HG03342 (cell line): ENCODE measurements at regions not wholly inside any gene's neighbourhood (a gene's known extent, or its start where the extent isn't known, plus 50 kb on each side); places are given as distances from the start of the nearest gene placed in this dataset.
"Not testable (repeated sequence)": the region's sequence is repeated elsewhere in the genome, so short reads cannot be mapped to it uniquely, and the experiment has no call there.

Experiments
- ATAC-seq: cut with Tn5 transposase; IDR thresholded peaks from one replicate; pipeline ENCODE4 v1.9.1; 2021; ENCODE audit warnings: mild to moderate bottlenecking, moderate library complexity; ENCODE audit not compliant: unreplicated experiment

DNA sequence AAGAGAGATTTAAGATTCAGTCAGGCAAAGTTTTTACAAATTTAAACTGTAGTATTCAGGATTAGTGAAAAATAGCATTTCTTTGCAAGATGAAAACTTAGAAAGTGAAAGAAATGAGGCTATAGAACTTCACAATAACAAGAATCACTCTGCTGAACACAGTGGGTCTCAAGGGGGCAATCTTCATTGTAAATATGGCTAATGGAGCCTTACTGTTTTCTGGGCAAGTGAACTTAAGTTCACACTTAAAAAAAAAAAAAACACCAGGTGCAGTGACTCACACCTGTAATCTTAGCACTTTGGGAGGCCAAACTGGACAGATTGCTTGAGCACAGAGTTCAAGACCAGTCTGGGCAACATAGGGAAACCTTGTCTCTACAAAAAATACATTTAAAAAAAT lies 175.9 kb upstream of the SNX2 start:
- ATAC-seq, result no peak

DNA sequence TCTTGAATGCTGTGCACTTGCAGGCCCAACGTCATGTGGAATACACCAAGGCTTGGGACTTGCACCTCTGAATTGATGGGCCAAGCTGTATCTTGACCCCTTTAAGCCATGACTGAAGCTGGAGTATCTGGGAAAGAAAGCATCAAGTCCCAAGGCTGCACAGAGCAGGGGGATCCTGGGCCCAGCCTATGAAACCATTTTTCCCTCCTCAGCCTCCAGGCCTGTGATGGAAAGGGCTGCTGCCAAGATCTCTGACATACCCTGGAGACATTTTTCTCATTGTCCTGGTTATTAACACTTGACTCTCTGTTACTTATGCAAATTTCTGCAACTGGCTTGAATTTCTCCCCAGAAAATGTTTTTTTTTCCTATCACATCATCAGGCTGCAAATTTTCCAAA lies 174.0 kb upstream of the SNX2 start:
- no peak for ATAC-seq

DNA sequence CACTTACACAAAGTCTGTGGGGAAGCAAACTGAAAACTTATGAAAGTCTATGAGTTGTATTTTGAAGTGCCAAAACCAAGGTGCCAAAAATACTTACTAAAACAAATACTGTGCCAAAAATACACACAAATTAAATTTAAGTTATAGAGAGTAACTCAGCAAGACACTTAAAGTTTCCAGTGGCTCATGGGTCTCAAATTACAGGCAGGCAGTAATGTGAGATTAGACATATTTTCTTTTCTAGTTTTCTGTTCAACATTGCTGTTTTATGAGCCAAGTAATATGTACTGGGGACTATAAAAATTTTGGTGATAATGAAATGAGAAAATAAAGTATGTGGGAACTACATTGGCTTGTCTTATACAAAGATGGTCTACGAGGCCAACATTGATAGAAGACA lies 172.2 kb upstream of the SNX2 start:
- ATAC-seq, result no peak

DNA sequence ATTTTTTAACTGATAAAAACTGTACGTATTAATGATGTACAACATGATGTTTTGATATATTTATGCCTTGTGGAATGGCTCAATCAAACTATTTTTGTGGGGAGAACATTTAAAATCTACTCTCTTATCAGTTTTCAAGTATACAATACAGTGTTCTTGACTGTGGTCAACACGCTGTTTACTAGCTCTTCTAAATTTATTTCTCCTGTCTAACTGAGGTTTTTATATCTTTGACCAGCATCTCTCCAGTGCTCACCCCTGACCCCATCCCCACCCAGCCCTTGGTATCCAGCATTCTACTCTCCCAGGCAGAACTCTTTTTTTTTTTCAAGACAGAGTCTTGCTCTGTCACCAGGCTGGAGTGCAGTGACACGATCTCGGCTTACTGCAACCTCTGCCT lies 169.6 kb upstream of the SNX2 start:
- ATAC-seq, result no peak

DNA sequence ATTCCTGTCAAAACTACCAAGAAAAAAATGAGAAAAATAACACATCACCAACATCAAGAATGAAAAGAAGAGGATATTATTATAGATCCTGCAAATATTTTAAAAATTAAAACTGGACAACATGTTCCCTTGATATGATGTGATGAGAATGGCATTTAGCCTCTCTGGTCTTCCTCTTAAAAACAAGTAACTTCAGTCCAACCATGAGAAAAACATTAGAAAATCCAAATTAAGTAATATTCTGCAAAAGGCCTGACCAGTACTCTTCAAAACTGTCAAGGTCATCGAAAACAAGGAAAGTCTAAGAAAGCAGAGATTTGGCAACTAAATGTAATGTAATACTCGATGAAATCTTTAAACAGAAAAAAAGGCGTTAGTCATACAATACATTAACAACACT lies 167.1 kb upstream of the SNX2 start:
- no peak for ATAC-seq

DNA sequence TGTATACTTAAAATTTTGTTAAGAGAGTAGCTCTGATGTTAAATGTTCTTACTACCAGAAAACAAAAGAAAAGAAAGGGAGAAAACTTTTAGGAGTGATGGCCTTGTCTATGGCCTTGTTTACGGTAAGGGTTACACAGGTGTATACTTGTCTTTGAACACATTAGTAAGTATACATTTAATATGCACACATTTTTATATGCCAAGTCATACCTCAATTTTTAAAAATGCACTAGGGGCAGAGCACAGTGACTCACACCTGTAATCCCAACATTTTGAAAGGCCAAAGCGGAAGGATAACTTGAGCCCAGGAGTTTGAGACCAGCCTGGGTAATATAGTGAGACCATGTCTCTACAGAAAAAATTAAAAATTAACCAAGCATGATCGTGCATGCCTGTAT lies 166.7 kb upstream of the SNX2 start:
- no peak for ATAC-seq

DNA sequence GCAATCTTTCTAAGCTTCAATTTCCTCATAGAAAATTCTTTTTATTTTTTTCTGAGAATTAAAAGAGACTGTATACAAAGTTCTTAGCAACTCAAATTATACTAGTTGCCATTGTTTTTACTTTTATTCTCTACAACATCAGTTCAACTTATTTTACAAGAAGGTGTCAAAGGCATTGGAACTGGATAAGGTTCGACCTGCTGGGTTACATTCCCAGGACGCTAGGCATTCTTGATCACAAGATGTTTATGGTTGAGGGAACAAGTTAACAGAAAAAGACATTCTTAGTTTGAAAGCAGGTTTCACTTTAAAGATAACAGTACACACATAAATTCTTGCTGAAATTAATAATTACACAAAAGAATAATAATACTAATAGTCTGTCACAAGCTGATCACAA lies 163.5 kb upstream of the SNX2 start:
- no peak for ATAC-seq

DNA sequence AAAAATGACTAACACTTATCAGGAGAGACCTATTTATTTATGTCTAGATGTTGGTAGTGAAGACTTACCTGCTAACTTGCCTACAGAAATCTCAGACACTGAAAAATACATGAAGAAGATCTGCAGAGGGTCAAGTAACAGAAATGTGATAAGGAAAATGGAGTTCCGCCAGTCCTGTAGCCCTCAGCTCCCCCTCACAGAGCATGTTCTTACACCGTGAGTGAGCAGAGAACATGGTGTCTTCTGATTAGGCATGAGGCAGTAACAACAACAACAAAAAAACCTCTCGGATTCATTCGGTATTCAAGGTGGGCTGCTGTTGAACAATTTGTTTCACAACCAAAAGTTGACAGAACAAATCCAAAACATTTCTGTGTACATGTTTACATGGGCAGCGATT lies 162.0 kb upstream of the SNX2 start:
- no peak for ATAC-seq

DNA sequence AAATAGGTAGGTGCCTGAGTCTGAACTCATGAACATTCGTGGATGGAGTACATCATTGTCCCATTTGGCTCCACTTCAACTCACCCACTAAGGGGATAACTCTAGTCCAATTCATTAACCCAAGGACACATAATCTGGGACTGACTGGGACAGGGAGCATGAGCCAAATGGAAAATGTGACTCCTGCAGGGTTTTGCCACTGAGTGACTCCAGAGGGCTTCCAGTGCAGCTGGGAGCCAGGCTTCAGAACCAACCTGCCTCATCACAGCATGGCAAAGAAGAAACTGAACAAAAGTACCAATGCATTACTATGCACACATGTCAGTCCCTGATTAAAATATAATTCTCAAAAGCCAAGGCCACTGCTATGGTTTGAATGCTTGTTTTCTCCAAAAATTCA lies 159.7 kb upstream of the SNX2 start:
- ATAC-seq, result no peak

DNA sequence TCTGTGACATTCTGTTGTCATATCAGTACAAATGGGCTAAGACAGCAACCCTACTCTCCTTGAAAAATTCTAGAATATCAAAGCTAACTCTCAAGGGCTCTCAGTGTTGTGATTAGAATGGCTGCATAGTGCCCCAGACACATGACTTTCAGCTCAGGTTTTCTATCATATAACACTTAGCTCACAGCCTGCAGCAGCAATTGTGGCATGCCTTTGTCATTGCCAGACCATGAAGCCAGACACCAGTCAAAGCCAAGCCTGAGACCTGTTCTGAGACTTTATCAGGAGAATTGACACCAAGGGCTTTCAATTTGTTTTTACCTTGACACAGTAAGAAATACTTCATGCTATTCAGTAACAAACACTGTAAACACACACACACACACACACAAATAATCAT lies 159.0 kb upstream of the SNX2 start:
- ATAC-seq, result no peak

DNA sequence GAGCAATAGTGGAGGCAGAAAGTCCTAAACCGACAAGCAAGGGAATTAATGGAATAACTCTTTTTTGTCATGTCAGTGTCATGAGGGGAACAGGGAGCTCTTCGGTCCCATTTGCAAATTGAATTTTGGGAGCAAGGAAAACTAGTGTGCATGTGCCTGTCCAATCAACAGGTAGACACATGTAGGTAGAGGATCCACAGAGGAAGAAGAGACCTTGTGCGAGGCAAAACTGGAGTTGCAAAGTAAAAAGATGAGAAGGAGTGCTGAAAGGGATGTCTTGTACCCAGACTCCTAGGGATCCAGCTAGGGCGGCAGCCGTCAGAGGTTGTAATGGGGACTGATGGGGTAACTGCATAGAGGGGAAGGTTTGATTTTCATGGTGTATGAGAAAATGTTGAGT lies 156.8 kb upstream of the SNX2 start:
- not testable (repeated sequence) for ATAC-seq

DNA sequence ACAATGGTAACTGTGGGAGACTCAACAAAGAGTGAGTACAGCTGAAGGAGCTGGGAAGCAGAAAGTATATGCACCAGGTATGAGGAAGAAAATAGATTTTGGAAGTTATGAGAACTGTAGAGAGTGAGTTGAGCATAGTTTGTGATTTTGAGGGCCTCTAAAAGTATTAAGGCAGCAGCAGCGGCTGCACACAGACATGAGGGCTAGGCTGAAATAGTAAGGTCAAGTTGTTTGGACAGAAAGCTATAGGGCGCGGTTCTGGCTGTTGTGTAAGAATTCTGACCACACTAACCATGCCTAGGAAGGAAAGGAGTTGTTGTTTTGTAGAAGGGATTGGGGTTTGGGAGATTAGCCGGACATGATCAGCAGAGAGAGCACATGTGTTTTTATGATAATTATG lies 154.1 kb upstream of the SNX2 start:
- ATAC-seq, result not testable (repeated sequence)

DNA sequence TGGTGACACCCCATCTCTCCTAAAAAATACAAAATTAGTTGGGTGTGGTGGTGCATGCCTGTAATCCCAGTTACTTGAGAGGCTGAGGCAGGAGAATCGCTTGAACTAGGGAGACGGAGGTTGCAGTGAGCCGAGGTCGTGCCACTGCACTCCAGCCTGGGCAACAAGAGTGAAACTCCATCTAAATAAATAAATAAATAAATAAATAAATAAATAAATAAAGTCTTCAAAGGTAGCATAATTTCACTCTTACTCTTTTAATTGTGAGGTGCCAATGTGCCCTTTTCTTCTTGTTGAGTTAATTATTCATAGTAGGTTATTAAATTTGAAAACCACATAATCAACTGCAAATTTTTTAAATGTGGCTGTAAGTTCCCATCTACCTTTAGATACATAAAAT lies 146.2 kb upstream of the SNX2 start:
- ATAC-seq, result not testable (repeated sequence)

DNA sequence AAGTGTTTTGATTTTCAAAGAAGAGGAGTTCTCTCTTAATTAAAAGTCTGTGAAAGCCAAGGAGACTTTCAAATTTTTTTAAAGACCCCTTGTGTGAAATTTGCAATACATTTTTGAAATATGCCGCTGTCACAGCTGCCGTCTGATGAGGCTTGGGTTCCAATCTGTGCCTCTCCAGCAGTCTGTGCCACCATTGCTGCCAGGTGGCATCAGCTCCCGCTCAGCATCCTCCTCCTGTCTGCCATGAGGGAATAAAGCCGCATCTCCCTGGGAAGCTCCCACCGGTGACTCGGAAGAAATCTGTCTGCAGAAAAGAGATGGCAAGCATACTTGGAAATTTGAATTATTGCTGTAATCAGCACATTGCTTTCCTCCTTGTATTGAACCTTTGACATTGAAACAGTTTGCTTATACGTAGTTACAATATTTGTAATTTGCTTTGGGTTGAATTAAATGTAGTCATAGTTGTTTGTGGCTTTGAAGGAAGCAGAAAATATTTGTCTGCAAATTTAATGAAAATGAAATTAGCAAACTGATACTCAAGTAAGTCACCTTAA lies 145.7 kb upstream of the SNX2 start:
- no peak for ATAC-seq

DNA sequence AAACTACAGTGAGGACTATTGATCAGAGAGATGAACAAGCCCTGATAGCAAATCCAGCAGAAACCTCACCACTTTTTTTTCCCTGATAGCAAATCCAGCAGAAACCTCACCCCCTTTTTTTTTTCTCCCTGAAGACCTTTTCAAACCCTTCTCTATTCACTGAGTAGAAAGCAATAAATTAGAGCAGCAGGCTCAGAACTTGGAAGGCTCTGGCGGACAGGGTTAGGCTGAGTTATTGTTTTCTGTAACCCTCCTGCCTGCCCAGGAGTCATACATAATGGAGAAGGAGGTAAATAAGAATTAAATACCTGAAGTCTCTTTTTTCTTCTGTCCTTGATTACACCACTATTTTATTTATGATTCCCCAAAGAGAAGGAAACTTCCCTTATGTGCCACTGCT lies 136.3 kb upstream of the SNX2 start:
- no peak for ATAC-seq

DNA sequence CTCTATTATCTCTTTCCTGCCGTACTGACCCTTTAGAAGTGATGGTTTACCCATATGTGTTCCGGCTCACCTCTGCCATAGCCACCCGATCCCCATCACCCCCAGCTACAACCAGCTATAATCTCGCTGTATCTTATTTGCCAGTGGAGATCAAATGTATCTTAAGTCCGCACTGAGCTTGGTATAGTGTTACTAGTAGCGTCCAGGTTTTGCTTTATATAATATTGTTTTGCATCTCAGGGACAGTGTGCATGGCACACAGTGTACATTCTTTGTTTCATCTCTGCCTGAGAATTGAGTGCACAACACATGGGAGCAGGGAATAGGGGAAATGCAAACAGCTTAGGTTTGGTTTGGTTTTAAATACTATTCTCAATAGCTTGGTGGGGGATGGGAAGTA lies 135.8 kb upstream of the SNX2 start:
- no peak for ATAC-seq

DNA sequence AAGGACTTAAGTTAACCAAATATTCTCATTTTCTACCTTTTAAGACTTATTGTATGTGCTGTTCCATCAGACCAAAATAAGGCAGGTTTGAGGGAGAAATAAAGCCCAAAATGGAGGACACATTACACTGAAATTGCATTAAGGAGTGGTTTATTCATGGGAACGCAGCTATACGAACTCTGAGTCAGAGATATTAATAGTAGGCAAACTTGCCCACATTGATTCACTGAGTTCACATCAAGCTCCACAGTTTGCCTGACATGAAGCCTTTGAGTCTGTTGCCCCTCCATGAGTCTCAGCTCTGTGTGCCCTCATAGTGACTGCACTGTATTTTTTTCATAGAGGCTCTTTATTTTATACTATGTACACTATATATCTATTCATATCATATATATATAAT lies 135.0 kb upstream of the SNX2 start:
- no peak for ATAC-seq

DNA sequence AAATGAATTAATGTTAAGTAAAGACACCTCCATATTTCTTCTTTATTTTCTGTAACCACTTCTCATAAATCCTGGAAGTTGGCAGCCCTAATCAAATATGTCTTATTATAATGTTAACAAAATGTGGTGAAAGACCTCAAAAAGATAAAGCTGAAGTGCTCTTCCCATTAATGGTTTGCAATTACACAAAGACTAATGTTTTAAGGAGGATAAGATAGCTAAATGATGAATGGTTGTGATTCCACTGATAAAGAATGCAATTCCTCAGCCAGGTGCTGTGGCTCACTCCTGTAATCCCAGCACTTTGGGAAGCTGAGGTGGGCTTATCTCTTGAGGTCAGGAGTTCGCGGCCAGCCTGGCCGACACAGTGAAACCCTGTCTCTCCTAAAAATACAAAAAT lies 125.8 kb upstream of the SNX2 start:
- ATAC-seq, result no peak

DNA sequence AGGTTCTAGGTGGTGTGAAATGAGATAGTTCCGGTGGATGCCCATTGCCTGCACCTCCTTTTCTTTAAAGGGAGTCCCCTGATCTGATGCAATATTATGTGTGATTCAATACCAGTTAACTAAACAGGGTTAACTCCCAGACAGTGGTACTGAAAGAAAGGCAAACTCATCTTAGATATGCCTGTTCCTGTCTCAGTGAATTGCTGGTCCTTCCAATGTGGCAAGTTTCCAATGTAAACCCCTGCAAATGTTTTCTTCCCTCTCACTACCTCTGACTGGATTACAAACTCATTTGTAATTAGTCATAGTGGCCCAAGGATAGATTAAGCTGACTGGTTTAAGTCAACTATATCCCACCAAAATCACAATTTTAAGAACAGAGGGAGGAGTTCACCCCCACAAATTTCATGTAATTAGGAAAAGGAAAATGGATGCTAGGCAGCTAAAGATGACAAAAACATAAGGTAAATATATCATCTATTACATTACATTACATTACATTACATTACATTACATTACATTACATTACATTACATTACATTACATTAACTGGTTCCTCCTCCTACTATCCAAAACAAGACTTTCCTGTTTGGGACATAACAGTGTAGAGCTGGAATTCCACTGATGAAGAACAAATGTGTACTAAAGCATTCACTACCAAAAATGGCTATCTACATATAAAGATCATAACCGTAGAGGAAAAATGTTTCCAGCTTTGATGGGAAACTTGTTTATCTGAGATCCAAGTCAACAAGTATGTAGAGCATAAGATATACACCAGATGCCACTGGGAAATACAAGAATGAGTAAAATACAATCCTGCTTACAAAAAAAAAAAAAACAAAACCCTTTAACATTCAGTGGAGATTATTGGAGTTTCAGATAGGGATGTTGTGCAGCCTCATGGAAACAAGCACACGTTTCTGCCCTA lies 121.5 kb upstream of the SNX2 start:
- ATAC-seq, result no peak

DNA sequence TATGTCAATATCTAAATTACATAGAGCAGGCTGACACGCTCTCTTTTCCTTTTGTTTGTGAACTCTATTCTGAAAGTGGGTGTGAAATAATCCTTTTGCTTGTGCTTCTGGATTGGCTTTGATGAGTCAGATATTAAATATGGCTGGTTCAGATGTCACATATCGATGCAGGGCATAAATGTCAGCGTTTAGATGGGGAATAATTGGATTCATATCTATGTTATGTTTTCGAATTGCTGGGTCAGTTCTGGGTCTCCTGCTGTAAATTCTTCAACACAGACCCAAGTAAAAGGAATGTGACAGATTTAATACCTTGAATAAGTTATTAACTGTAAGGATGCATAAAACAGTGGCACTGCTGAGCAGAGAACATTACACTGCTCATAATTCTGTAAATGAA lies 118.7 kb upstream of the SNX2 start:
- ATAC-seq, result no peak

DNA sequence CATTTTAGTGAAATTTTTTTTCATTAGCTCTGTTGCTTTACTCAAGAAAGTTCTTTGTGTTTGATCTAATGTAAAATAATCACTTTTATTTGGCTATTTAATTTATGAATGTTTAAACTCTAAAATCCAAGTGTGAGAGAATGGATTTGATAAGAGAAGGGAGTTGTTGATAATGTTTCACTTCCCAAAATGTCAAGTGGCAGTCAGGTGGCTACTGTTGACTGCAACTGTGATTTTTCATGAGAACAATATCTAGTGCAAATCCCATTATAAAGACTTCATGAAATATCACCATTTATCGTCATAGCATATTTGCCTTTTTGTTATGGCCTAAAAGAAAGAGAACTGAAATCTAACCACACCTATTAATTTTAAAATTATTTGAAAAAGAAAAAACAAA lies 118.3 kb upstream of the SNX2 start:
- no peak for ATAC-seq

DNA sequence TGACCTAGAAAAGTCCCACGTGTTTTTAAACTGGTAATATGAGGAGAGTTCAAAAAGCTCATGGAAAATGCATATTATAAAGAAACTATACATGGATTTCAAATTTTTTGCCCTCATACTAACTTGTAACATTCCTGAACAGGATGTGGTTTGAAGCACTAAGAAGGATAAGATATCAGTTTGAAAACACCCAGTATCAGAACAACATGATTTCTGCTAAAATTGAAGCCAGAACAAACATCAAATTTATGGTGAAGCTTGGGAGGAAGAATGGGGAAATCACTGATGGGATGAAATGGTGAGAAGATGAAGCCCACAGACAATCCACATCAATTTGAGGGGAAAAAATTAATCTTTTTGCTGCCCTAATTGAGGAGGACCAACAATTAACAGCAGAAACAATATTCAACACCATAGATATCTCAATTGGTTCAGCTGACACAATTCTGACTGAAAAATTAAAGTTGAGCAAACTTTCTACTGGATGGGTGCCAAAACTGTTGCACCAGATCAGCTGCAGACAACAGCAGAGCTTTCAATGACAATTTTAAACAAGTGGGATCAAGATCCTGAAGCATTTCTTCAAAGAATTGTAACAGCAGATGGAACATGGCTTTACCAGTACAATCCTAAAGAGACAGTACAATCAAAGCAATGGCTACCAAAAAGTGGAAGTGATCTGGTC lies 113.2 kb upstream of the SNX2 start:
- no peak for ATAC-seq
